ENCODE measurements at regions not wholly inside any gene's neighbourhood (a gene's known extent, or its start where the extent isn't known, plus 50 kb on each side); places are given as distances from the start of the nearest gene placed in this dataset.

GRCh38 chr18:10081492-10081891 lies 167.7 kb downstream of the VAPA start:
- TF ChIP-seq, protein P1, sequence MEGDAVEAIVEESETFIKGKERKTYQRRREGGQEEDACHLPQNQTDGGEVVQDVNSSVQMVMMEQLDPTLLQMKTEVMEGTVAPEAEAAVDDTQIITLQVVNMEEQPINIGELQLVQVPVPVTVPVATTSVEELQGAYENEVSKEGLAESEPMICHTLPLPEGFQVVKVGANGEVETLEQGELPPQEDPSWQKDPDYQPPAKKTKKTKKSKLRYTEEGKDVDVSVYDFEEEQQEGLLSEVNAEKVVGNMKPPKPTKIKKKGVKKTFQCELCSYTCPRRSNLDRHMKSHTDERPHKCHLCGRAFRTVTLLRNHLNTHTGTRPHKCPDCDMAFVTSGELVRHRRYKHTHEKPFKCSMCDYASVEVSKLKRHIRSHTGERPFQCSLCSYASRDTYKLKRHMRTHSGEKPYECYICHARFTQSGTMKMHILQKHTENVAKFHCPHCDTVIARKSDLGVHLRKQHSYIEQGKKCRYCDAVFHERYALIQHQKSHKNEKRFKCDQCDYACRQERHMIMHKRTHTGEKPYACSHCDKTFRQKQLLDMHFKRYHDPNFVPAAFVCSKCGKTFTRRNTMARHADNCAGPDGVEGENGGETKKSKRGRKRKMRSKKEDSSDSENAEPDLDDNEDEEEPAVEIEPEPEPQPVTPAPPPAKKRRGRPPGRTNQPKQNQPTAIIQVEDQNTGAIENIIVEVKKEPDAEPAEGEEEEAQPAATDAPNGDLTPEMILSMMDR (IDR thresholded peaks at IDR 0.05; ENCODE audit: poor library complexity), result no peak
- TF ChIP-seq EZH2phosphoT487 (IDR thresholded peaks at IDR 0.05; ENCODE audit: low read depth, severe bottlenecking, unreplicated experiment), result no peak
- TF ChIP-seq EZH2 (IDR thresholded peaks at IDR 0.05; ENCODE audit: borderline replicate concordance), result no peak

Data from hepatocyte (in vitro differentiated cells).